ENCODE measurements at regions not wholly inside any gene's neighbourhood (a gene's known extent, or its start where the extent isn't known, plus 50 kb on each side); places are given as distances from the start of the nearest gene placed in this dataset.

DNA sequence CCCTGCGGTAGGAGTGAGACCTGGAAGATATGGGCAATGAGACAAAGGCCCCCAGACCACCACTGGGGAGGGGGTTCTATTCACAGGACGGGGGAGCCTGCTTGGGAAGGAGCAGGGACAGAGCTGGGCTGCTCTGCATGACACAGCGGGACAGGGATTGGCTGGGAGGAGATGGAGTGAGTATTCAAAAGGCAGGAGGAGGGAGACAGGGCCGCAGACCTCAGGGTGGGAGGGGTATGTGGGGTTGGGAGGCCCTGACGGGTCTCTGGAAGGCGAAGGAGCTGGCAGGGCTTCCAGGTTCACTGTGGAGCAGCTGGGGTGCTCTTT, 60.8 kb upstream of the RPS6KA2 start:
- no peak for DNase-seq

- no peak for DNase-seq
Measured at GRCh38 chr6:166687070-166687878, 60.2 kb upstream of the RPS6KA2 start.

DNA sequence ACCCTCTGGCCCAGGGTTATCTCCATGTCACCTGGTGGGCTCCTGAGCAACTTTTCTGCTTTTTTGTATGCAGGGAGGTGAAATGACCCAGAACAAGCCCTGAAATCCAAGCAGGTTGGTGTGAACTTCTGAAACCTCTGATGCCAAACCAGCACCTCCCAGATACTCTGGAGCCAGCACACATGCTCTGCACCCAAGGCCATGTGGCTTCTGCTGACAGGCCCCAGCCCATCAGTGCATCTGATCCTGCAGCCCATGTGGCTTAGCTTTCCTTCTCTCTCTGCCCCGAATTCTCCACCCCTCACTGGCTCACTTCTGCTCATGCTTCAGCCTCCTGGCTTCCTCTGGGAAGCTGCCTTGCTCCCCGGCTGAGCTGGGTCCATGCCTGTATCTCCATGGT, 59.3 kb upstream of the RPS6KA2 start:
- no peak for DNase-seq

DNA sequence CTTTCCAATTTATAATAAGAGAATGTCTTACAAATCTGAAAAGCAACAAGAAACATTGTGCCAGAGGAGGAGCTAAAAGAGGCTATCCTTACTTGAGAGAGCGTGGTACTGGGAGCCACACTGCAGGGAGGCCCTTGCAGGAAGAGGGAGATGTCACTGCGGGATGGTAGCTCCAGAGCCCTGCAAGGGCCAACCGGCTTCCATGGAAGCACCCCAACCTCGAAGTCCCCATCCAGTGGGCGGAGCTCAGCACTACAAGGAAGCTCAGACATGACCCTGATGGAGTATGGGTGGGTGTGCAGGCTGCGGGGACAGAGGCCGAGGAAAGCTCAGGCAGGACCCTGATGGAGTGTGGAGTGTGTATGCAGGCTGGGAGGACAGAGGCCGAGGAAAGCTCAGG, 57.8 kb upstream of the RPS6KA2 start:
- no peak for DNase-seq

DNA sequence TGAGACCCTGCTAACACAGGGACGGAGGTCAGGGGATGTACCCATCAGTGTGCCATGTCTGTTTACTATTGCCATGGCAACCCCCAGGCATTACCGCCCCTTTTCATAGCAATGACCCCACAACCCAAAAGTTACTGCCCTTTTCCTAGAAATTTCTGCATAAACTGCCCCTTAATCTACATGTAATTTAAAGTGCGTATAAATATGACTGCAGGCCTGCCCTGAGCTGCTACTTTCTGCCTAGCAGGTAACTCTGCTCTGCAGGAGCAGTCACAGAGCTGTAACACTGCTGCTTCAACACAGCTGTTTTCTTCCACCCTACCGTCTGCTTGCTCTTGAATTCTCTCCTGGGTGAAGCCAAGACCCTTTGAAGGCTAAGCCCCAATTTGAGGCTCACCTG, 57.1 kb upstream of the RPS6KA2 start:
- DNase-seq: no peak

DNA sequence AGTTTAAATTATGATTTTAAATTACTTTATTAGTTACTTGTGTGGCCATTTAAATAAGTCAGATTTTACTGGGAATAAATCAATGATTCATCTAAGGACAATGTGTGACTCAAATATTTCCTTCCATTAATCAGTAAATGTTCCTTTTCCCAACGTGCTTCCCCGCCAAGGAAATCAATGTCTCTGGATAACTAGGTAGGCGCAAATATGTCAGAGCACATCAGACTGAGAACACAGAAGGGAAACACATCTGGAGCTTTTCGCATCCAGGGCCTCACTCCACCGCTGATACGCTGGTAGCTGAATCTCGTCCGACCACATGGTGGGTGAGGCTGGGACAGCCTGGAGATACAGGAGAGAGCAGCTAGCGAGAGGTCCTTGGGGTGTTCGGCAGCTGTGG, 56.4 kb upstream of the RPS6KA2 start:
- DNase-seq: no peak

DNA sequence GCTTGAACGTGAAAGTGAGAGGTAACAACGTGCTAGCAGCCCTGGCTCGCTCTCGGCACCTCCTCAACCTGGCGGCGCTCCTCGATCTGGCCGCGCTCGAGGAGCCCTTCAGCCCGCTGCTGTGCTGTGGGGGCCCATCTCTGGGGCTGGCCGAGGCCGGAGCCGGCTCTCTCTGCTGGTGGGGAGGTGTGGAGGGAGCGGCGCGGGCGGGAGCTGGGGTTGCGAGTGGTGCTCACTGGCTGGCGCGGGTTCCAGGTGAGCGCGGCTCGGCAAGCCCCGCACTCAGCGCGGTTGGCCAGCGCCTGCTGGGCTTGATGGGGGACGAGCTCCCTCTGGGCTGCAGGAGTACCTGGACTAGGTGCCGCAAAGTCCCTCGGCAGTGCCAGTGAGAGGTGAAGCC, 52.5 kb upstream of the RPS6KA2 start:
- no peak for DNase-seq

GRCh38 chr6:166678426-166678825, 51.4 kb upstream of the RPS6KA2 start:
- DNase-seq: no peak

DNA sequence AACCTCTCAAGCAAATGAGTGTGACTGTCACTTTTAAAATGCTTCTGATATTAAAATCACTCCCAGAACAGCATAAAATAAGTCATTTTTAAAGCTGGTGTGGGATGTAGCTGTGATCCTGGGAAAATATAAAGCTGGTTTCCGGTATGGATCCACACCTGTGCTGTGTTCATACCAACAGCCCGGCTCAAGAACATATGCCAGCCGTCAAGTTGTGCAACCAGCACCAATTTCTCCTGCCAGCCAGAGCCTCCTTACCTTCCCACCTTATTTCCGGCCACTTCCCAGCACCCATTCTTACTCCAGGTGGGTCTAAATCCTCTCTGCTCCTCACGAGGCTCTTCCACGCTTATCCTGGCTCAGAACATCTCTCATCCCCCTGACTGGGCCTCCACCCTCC, 50.9 kb upstream of the RPS6KA2 start:
- no peak for DNase-seq
